GM12878 (cell line): ENCODE measurements at regions not wholly inside any gene's neighbourhood (a gene's known extent, or its start where the extent isn't known, plus 50 kb on each side); places are given as distances from the start of the nearest gene placed in this dataset.

Experiments
- ATF7 ChIP-seq: fragments of 450-650 bp; IDR thresholded peaks from 2 replicates; pipeline ENCODE4 v1.6.1; 2016; ENCODE audit warnings: low read depth, mild to moderate bottlenecking
- CREB1 ChIP-seq: IDR thresholded peaks from 2 replicates; pipeline ENCODE4 v1.6.1; 2012; ENCODE audit warnings: low read depth, mild to moderate bottlenecking, inconsistent platforms
- HCFC1 ChIP-seq: fragments of 150-350 bp; IDR thresholded peaks from 2 replicates; pipeline ENCODE4 v1.6.1; 2014; ENCODE audit warnings: low read length
- NFXL1 ChIP-seq: fragments of 450-650 bp; IDR thresholded peaks from 2 replicates; pipeline ENCODE4 v1.6.1; 2017; ENCODE audit warnings: antibody characterized with exemption, mild to moderate bottlenecking, borderline replicate concordance
- POLR2A ChIP-seq: IDR thresholded peaks from 2 replicates; pipeline ENCODE4 v1.6.1; 2011; ENCODE audit warnings: low read depth, mild to moderate bottlenecking, low read length
- POLR2AphosphoS5 ChIP-seq: IDR thresholded peaks from 2 replicates; pipeline ENCODE4 v1.6.1; 2011; ENCODE audit warnings: mild to moderate bottlenecking, low read length, inconsistent platforms
- RAD21 ChIP-seq: IDR thresholded peaks from 2 replicates; pipeline ENCODE4 v1.6.1; 2011; ENCODE audit warnings: mild to moderate bottlenecking, low read depth, low read length, moderate library complexity; ENCODE audit not compliant: insufficient read depth
- REST ChIP-seq: IDR thresholded peaks from 2 replicates; pipeline ENCODE4 v1.6.1; 2012; ENCODE audit warnings: mild to moderate bottlenecking, low read depth, low read length
- TF ChIP-seq, protein P1 (sequence below), 3 experiments: IDR thresholded peaks in 2 of 3; conservative IDR thresholded peaks in 1 of 3; 2 replicates each; pipeline ENCODE4 v1.5.1; 2011; ENCODE audit warnings: low read depth in 3 of 3, low read length in 3 of 3, mild to moderate bottlenecking in 3 of 3, control low read depth in 2 of 3, moderate library complexity in 2 of 3, inconsistent platforms in 1 of 3, mixed read lengths in 1 of 3; ENCODE audit not compliant: control insufficient read depth in 2 of 3, insufficient read depth in 1 of 3; ENCODE audit errors: extremely low read depth in 1 of 3

DNA sequence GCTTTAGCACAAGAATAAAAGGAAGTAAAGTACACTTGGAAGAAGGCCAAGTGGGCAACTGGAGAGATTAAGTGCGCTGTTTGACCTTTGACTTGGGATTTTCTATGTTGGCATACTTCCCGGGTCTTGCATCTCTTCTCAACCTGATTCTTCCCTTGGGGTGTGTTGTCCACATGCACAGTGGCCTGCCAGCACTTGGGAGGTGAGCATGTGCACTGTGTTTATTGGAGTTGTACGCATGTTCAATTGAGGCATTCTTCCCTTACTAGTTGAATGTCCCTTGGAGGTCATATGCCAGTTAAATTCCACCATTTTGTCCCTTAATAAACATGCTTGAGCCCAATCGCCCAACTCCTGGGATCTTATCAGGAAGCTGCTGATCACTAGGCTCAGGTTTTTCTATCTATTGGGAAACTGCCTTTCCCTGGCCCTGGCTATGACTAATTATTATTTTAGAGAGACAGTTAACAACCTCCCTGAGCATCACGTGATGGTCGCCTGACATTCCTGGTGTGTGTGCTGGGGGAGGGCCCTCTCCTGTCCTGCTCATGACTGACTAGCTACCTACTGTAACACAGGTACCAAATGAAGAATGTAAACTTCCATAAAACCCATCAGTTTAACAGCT is 62.5 kb upstream of the RAPGEF4 start:
- TF ChIP-seq HCFC1 = no peak
- TF ChIP-seq NFXL1 = no peak
- no peak for TF ChIP-seq RAD21
- TF ChIP-seq, protein P1, sequence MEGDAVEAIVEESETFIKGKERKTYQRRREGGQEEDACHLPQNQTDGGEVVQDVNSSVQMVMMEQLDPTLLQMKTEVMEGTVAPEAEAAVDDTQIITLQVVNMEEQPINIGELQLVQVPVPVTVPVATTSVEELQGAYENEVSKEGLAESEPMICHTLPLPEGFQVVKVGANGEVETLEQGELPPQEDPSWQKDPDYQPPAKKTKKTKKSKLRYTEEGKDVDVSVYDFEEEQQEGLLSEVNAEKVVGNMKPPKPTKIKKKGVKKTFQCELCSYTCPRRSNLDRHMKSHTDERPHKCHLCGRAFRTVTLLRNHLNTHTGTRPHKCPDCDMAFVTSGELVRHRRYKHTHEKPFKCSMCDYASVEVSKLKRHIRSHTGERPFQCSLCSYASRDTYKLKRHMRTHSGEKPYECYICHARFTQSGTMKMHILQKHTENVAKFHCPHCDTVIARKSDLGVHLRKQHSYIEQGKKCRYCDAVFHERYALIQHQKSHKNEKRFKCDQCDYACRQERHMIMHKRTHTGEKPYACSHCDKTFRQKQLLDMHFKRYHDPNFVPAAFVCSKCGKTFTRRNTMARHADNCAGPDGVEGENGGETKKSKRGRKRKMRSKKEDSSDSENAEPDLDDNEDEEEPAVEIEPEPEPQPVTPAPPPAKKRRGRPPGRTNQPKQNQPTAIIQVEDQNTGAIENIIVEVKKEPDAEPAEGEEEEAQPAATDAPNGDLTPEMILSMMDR (IDR thresholded peaks at IDR 0.05 in 2 of 3, conservative IDR thresholded peaks at IDR 0.05 in 1 of 3; ENCODE audit: control insufficient read depth in 2 of 3, extremely low read depth in 1 of 3, insufficient read depth in 1 of 3, low read depth in 3 of 3, low read length in 3 of 3) = no peak
- TF ChIP-seq CREB1 = no peak
- no peak for TF ChIP-seq POLR2A
- no peak for TF ChIP-seq ATF7
- no peak for TF ChIP-seq POLR2AphosphoS5
- TF ChIP-seq REST = no peak
